Loucy (cell line): ENCODE measurements at regions not wholly inside any gene's neighbourhood (a gene's known extent, or its start where the extent isn't known, plus 50 kb on each side); places are given as distances from the start of the nearest gene placed in this dataset.

ENCODE experiments used
- H2AFZ ChIP-seq: fragments of 200-600 bp; sonication (generic); 2 replicates; pipeline ENCODE4 v1.6.0; 2016; ENCODE audit warnings: antibody characterized with exemption, mild to moderate bottlenecking, low read length, moderate library complexity
- H3F3A ChIP-seq: fragments of 200-600 bp; 2 replicates; pipeline ENCODE4 v1.6.0; 2016; ENCODE audit warnings: antibody characterized with exemption, low read depth, mild to moderate bottlenecking
- H3K27me3 ChIP-seq: fragments of 200-600 bp; sonication (generic); 2 replicates; pipeline ENCODE4 v1.6.1; 2014; ENCODE audit warnings: low read length, mild to moderate bottlenecking; ENCODE audit not compliant: insufficient read depth, poor library complexity, severe bottlenecking
- H3K36me3 ChIP-seq: fragments of 200-600 bp; sonication (generic); 2 replicates; pipeline ENCODE4 v1.6.1; 2016; ENCODE audit warnings: low read length; ENCODE audit not compliant: insufficient read depth
- H3K4me1 ChIP-seq: fragments of 200-600 bp; sonication (generic); 2 replicates; pipeline ENCODE4 v1.5.1; 2014; ENCODE audit warnings: low read length, mild to moderate bottlenecking; ENCODE audit not compliant: insufficient read depth, poor library complexity, severe bottlenecking
- H3K4me2 ChIP-seq: fragments of 200-600 bp; sonication (generic); 2 replicates; pipeline ENCODE4 v1.6.0; 2014; ENCODE audit warnings: antibody characterized with exemption, low read length, low read depth, mild to moderate bottlenecking; ENCODE audit not compliant: poor library complexity, severe bottlenecking
- H3K4me3 ChIP-seq: fragments of 200-600 bp; sonication (generic); 2 replicates; pipeline ENCODE4 v1.5.1; 2014; ENCODE audit warnings: low read length, mild to moderate bottlenecking, mixed read lengths; ENCODE audit not compliant: poor library complexity, severe bottlenecking
- H3K79me2 ChIP-seq: fragments of 200-600 bp; sonication (generic); 2 replicates; pipeline ENCODE4 v1.6.1; 2014; ENCODE audit warnings: low read length; ENCODE audit not compliant: insufficient read depth
- H3K9ac ChIP-seq: fragments of 200-600 bp; sonication (generic); 2 replicates; pipeline ENCODE4 v1.6.0; 2014; ENCODE audit warnings: mild to moderate bottlenecking, low read depth, low read length, moderate library complexity; ENCODE audit not compliant: poor library complexity, severe bottlenecking
- H3K9me2 ChIP-seq: fragments of 200-600 bp; sonication (generic); replicated peaks from 2 replicates; pipeline ENCODE4 v1.6.1; 2016; ENCODE audit warnings: low read depth, low read length, mixed read lengths
- H3K9me3 ChIP-seq: fragments of 200-600 bp; sonication (generic); 2 replicates; pipeline ENCODE4 v1.6.1; 2014; ENCODE audit warnings: mild to moderate bottlenecking, antibody characterized with exemption, low read length, low read depth; ENCODE audit not compliant: insufficient read depth
- H4K20me1 ChIP-seq: fragments of 200-600 bp; sonication (generic); 2 replicates; pipeline ENCODE4 v1.6.0; 2014; ENCODE audit warnings: antibody characterized with exemption, low read length, mild to moderate bottlenecking; ENCODE audit not compliant: insufficient read depth, poor library complexity, severe bottlenecking
- EZH2phosphoT487 ChIP-seq: fragments of 200-600 bp; IDR thresholded peaks from 2 replicates; pipeline ENCODE4 v1.6.1; 2018; ENCODE audit warnings: antibody characterized with exemption, mild to moderate bottlenecking, moderate library complexity, borderline replicate concordance
- TF ChIP-seq, protein P1 (sequence below): fragments of 200-600 bp; sonication (generic); conservative IDR thresholded peaks from 2 replicates; pipeline ENCODE4 v1.5.1; 2014; ENCODE audit warnings: mild to moderate bottlenecking, antibody characterized with exemption, low read length

DNA sequence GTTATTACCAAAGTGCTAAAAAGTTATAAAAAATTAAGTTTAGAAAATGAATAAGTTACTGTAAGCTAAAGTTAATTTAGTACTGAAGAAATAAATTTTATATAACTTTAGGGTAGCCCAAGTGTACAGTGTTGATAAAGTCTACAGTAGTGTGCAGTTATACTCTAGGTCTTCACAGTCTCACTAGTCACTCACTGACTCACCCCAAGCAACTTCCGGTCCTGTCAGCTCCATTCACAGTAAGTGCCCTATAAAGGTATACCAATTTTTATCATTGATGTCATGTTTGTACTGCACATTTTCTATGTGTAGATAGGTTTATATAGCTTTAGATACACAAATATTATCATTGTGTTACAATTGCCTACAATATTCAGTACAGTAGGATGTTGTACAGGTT, 518.3 kb upstream of the PIK3C3 start:
- Histone ChIP-seq H2AFZ (no peak overlapping the region), H3K9ac (no peak overlapping the region), H3K4me2 (no peak overlapping the region), H3K9me3 (no peaks in the 10 kb centered on the region), H3K79me2 (no peaks in the 10 kb centered on the region), H3K36me3 (no peaks in the 10 kb centered on the region), H3K9me2 (no peaks in the 10 kb centered on the region), H3K4me1 (no peaks in the 10 kb centered on the region), H3K4me3 (no peak overlapping the region), H3F3A (no peaks in the 10 kb centered on the region), H4K20me1 (no peaks in the 10 kb centered on the region), H3K27me3 (no peaks in the 10 kb centered on the region)
- TF ChIP-seq, protein P1, sequence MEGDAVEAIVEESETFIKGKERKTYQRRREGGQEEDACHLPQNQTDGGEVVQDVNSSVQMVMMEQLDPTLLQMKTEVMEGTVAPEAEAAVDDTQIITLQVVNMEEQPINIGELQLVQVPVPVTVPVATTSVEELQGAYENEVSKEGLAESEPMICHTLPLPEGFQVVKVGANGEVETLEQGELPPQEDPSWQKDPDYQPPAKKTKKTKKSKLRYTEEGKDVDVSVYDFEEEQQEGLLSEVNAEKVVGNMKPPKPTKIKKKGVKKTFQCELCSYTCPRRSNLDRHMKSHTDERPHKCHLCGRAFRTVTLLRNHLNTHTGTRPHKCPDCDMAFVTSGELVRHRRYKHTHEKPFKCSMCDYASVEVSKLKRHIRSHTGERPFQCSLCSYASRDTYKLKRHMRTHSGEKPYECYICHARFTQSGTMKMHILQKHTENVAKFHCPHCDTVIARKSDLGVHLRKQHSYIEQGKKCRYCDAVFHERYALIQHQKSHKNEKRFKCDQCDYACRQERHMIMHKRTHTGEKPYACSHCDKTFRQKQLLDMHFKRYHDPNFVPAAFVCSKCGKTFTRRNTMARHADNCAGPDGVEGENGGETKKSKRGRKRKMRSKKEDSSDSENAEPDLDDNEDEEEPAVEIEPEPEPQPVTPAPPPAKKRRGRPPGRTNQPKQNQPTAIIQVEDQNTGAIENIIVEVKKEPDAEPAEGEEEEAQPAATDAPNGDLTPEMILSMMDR: no peak
- no peak for TF ChIP-seq EZH2phosphoT487

DNA sequence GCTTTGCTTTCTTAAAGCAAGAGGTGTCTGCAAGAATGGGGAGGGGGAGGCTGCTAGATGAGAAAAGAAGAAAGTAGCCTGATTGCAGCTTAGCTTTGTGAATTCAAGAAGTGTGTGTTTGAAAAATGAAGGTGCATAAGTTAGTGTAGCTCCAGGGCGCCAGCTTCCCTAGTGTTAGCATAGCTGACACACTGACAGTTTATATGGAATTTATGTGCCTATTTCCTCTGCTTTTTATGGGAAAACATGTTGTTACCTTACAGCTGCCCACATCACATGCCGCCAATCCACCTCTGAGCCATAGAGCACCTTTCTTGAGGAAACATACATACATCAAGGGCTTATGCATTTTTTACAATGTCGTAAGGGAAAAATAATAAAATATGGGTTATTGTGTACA, 536.4 kb upstream of the PIK3C3 start:
- Histone ChIP-seq H3F3A (no peaks in the 10 kb centered on the region), H3K4me2 (no peak overlapping the region), H3K9me2 (no peaks in the 10 kb centered on the region), H3K79me2 (no peaks in the 10 kb centered on the region), H3K4me1 (no peaks in the 10 kb centered on the region), H3K27me3 (no peaks in the 10 kb centered on the region), H3K9me3 (no peaks in the 10 kb centered on the region), H3K4me3 (no peak overlapping the region), H3K9ac (no peak overlapping the region), H4K20me1 (no peaks in the 10 kb centered on the region), H3K36me3 (no peaks in the 10 kb centered on the region), H2AFZ (no peak overlapping the region)
- TF ChIP-seq, protein P1: no peak
- no peak for TF ChIP-seq EZH2phosphoT487

DNA sequence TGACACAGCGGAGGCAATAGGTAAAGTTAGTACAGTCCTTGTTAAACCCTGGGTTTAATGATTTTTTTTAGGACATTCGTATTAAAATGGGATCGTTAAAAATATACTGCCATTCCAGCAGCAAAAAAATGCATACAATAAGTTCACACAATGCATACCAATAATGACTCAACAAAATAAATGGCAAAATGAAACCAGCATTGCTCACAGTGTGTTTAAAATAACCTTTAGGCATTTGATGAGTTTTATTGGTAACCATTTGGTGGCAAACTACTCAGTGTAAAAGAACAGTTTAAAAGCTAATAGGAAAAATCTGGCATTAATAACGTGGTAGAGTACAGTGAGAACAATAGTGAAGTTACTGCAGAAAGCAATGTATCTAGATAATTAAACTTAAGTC, 539.0 kb upstream of the PIK3C3 start:
- H3K36me3 ChIP-seq: no peaks in the 10 kb centered on the region

More for the DNA sequence above, 539.0 kb upstream of the PIK3C3 start:
- no peaks in the 10 kb centered on the region for H3K9me2 ChIP-seq
- no peaks in the 10 kb centered on the region for H3K79me2 ChIP-seq
- H3K4me2 ChIP-seq: no peak overlapping the region
- no peaks in the 10 kb centered on the region for H3K4me1 ChIP-seq
- no peaks in the 10 kb centered on the region for H3K9me3 ChIP-seq
- H3K9ac ChIP-seq: no peak overlapping the region
- TF ChIP-seq, protein P1: no peak
- TF ChIP-seq EZH2phosphoT487: no peak
- no peak overlapping the region for H3K4me3 ChIP-seq
- H4K20me1 ChIP-seq: no peaks in the 10 kb centered on the region
- H3K27me3 ChIP-seq: no peaks in the 10 kb centered on the region
- no peak overlapping the region for H2AFZ ChIP-seq
- no peaks in the 10 kb centered on the region for H3F3A ChIP-seq
